Coronary artery (tissue), 2 donors: ENCODE measurements at regions not wholly inside any gene's neighbourhood (a gene's known extent, or its start where the extent isn't known, plus 50 kb on each side); places are given as distances from the start of the nearest gene placed in this dataset.

Experiments used
- DNase-seq: peaks from one replicate; pipeline ENCODE4 v3.0.0-alpha.2; 2017; ENCODE audit warnings: low spot score
- H3K27ac ChIP-seq, 2 donors: fragments of 200-600 bp; sonication (generic); one replicate each; pipeline ENCODE4 v1.5.1; 2016 to 2019
- H3K4me3 ChIP-seq: fragments of 200-600 bp; sonication (generic); 2 replicates; pipeline ENCODE4 v1.5.1; 2016; ENCODE audit warnings: mild to moderate bottlenecking, moderate library complexity
- TF ChIP-seq, protein P1 (sequence below): fragments of 200-600 bp; sonication (generic); IDR thresholded peaks from one replicate; pipeline ENCODE4 v1.5.1; 2019; ENCODE audit warnings: antibody characterized with exemption

DNA sequence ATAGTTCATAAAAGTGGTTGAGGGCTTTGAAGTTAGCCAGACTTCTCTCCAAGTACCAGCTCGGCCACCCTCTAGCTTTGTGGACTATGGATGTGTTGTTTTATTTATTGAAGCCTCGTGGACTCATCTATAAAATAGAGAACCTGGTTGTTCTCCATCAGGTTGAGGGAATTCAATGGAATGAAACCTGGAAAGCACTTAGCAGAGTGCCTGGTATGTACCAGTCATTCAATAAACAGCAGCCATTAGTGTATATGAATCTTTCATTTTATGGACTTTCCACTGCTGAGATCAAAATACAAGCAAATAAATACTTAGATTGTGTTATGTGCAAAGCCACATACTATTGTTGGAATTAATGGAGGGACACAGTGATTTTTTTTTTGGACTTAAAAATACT is 206.8 kb downstream of the SOX4 start:
- no peak for DNase-seq
- Histone ChIP-seq H3K27ac (no peak overlapping the region), H3K4me3 (no peak overlapping the region)
- TF ChIP-seq, protein P1, sequence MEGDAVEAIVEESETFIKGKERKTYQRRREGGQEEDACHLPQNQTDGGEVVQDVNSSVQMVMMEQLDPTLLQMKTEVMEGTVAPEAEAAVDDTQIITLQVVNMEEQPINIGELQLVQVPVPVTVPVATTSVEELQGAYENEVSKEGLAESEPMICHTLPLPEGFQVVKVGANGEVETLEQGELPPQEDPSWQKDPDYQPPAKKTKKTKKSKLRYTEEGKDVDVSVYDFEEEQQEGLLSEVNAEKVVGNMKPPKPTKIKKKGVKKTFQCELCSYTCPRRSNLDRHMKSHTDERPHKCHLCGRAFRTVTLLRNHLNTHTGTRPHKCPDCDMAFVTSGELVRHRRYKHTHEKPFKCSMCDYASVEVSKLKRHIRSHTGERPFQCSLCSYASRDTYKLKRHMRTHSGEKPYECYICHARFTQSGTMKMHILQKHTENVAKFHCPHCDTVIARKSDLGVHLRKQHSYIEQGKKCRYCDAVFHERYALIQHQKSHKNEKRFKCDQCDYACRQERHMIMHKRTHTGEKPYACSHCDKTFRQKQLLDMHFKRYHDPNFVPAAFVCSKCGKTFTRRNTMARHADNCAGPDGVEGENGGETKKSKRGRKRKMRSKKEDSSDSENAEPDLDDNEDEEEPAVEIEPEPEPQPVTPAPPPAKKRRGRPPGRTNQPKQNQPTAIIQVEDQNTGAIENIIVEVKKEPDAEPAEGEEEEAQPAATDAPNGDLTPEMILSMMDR = no peak

DNA sequence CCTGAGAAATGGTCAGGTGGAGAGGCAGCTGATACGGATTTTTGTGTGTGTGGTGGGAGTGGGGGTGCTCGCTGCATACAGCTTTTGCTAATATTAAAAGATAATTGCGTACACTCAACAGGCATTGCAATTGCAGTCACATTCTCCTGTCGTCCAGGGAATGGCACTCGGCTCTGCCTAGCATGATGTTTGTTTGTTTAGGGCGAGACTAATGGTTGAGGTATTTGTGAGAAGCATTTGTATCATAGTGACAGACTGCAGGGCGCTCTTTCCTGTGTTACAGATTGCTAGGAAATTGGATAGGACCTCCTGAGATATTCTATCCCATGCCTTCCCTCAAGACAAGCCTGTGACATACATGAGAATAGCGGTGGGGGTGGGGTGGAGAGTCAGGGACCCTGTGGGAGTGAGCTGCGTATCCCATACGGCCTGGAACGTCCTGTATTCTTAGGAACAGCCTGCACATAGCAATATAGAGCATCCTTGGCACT is 207.4 kb downstream of the SOX4 start:
- Histone ChIP-seq H3K27ac (peak overlapping the region in 1 of 2 donors; percentile 28), H3K4me3 (no peak overlapping the region)
- TF ChIP-seq, protein P1 = no peak
- DNase-seq = no peak

DNA sequence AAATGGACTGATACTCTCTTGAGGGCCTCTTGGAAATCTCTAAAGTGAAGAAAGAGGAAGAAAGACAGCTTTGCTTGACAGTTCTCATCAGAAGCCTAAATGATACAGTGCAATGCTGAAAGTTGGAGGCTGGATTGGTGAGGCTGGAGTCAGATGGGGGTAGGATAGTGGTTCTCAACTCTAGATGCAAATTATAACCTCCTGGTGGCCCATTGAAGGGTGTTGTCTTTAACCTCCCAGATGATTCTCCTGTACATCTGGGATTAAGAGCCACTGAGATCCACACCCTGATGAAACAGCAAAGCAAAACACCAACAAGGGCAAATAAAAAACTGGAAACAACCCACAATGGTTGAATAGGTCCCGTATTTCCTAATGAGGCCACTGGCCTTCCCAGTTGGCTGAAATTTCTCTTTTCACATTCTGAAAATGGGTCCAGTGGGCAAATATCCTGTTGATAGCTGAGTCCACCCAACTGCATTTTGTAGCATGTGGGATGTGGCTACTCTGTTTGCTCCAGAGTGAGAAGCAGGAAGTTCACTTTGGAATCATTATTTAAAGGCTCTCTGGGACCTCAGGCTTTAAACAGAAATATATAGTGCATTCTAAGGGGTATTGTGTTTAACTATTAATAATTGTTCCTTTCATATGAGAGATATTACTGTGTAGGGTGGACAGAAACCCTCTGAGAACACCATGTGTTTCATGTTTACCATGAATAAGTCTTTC is 208.1 kb downstream of the SOX4 start:
- H3K4me3 ChIP-seq = no peak overlapping the region
- TF ChIP-seq, protein P1 = no peak
- DNase-seq = no peak
- peak overlapping the region in 1 of 2 donors; percentile 28 for H3K27ac ChIP-seq

DNA sequence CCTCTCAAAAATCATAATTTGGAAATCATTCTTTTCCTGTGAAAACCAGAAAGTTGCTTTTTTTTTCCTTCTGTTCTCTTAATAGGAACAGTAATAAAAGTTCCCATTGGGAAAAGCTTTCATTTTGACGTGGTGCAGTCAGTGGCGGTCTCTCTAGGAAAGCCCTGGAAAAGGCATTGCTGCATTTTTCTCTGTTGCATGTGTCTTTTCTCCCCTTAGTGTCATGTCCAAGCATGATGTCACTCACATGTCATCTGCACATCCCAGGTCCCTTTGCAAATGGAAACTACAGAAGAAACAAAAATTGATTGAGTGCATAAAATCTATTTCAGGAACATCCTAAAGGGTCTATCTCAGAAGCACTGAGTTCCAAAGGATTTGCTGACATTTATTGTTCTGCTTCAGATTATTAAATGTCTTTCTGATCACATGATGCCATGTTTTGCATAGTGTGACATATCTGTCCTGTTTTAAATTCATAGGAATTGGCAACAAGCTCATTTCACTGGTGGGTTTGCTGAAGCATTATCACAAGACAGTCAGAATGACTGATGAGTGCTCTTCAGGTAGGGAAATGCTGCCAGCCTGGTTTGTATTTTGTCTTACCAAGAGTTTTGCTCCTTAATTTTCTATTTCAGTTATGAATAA is 208.7 kb downstream of the SOX4 start:
- H3K27ac ChIP-seq = peak overlapping the region in 1 of 2 donors; percentile 28
- no peak overlapping the region for H3K4me3 ChIP-seq
- TF ChIP-seq, protein P1 = no peak
- DNase-seq = no peak

DNA sequence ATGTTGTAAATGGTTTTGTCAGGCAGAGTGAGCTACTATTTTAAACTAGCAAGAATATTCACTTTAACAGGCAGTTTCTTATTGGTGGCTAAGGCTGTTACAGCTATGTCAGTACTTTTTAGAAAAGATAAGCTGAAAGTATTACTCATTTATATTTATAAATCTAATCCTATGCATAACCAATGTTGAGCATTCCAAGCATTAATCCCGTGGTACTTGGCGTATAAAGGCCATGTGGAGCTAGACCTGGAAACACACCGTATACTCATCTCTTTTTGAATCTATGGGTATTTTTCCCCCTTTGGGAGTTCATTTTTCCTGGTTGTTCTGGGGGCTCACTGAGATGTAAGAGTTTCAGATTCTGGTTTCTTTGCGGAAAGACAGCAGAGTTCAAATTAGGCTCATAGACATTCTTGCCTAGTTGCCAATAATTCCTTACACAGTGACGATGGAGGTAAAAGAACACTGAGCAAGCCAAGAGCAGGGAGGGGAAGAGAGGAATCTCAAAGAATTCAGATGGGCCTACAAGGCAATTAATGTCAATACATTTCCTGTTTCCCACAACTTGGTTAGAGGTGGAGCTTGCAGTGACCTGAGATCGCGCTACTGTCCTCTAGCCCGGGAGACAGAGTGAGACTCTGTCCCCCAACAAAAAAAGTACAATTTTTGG is 211.5 kb downstream of the SOX4 start:
- H3K4me3 ChIP-seq = no peak overlapping the region
- H3K27ac ChIP-seq = peak overlapping the region in 1 of 2 donors; percentile 19
- no peak for DNase-seq
- TF ChIP-seq, protein P1 = no peak

DNA sequence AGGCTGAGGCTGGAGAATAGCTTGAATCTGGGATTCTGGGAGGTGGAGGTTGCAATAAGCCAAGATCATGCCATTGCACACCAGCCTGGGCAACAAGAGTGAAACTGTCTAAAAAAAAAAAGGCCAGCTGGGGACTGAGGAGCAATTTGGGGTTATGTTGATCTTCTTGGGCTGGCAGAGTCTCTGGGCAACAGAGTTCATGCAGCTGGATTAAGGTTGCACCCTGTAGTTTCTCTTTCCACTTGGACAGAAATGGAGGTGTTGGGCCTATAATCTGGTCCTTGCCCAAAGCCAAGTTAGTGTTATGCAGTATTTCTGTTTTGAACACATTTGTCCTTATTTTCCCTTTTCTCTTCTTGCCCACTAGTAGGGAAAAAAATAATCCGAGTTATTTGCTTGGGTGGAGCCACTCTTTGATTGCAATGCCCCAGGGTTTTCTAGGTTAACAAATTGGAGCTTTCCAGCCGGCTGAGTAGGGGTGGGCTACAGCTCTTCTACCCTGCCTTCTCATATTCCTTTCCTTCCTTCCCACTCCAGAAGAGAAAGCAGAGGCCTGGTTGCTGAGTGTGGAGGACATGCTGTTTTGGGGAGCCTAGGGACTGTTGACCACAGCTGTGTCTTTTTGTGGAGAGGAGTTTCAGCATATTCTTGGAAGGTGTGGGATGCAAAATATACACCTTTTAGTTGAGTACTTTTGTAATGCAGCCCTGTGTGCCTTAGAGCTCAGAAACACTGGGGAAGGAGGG is 213.9 kb downstream of the SOX4 start:
- no peak for DNase-seq
- TF ChIP-seq, protein P1 = no peak
- H3K4me3 ChIP-seq = no peak overlapping the region
- peak overlapping the region in 1 of 2 donors; percentile 48 for H3K27ac ChIP-seq
